GM12872 (cell line): ENCODE measurements at regions not wholly inside any gene's neighbourhood (a gene's known extent, or its start where the extent isn't known, plus 50 kb on each side); places are given as distances from the start of the nearest gene placed in this dataset.

Source experiments
- TF ChIP-seq, protein P1 (sequence below): IDR thresholded peaks from 3 replicates; pipeline ENCODE4 v1.5.1; 2011; ENCODE audit warnings: low read depth, mild to moderate bottlenecking, low read length, moderate library complexity; ENCODE audit not compliant: insufficient read depth

DNA sequence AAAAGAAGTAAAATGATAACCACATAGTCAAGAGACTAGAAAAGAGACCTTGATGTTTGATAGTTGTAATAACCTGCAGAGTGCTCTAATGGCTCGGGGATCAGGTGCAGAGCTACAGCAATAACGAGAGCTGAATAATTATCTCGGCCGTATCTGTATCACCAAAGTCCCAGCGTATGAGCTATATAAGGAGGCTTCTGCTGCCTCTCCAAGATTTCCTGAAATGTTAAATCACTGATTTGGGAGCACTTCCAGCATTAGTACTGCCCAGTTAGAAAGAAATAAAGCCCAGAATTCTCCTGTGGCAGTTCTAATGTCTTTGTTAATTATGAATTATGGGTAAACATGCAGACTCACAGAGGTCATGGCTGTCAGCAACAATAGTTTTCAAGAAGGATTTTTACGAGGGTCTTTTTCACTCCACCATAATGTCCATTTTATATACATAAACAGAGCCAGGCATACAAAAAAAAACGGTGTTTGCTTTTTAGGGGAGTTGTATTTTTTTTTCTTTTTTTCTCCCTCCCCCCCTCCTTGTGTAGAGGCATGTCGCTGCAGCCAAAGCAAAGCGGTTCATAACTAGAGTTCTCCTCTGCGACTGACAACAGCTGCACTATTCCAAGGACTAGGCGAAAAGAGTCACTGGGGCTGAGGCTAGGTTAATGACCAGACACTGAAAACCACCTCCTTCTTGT is 168.3 kb upstream of the VRK2 start:
- TF ChIP-seq, protein P1, sequence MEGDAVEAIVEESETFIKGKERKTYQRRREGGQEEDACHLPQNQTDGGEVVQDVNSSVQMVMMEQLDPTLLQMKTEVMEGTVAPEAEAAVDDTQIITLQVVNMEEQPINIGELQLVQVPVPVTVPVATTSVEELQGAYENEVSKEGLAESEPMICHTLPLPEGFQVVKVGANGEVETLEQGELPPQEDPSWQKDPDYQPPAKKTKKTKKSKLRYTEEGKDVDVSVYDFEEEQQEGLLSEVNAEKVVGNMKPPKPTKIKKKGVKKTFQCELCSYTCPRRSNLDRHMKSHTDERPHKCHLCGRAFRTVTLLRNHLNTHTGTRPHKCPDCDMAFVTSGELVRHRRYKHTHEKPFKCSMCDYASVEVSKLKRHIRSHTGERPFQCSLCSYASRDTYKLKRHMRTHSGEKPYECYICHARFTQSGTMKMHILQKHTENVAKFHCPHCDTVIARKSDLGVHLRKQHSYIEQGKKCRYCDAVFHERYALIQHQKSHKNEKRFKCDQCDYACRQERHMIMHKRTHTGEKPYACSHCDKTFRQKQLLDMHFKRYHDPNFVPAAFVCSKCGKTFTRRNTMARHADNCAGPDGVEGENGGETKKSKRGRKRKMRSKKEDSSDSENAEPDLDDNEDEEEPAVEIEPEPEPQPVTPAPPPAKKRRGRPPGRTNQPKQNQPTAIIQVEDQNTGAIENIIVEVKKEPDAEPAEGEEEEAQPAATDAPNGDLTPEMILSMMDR = no peak

DNA sequence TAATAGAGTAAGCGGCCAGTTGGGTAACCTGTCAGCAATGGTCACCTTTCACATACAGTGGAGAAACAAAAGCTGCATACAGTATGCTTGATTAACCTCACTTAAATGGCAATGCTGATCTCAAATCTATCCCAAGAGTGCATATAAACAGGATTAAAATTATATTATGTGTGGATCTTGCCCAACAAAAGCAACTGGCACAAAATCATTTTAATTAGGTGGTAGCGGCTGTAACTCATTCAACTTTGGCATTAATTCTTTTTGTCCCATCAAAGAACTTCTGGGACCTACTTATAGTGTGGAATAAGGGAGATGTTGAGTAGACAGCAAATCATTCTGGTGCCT is 167.8 kb upstream of the VRK2 start:
- TF ChIP-seq, protein P1 = no peak

DNA sequence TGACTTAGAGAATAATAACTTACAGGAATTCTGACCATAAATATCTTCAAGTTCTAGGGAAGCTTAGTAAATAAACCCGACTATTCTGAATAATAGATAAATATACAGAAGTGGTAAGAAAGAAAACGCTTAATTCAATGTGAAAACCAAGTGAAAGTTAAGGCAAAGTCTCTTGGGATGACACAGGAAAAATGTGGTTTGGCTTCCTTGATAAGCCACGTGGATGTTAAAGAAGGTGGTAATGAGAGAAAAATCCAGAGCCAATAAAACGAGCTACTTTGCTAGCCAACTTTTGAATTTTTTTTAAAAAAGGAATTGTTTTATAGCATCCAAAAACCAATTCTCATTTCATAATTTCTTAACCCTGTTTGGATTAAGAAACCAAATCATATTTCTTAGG is 166.2 kb upstream of the VRK2 start:
- TF ChIP-seq, protein P1 = no peak

DNA sequence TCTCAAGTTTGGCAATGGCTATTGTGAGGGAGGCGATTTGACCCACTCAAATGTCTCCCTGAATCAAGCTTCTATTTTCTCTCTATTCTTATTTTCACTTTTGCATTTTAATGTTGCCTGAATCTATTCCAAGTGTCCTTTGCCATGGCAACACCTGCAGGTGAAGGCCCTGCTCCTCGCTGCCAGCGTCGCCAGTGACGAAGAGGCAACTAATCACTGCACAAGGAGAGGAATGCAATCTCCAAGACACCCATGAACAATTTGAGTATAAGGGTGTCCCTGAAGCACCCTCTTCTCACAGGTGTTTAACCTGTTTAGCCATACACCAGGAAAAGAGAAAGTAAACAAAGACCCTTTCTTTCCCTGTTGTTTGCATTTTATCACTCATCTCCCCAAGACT is 165.6 kb upstream of the VRK2 start:
- TF ChIP-seq, protein P1 = no peak

DNA sequence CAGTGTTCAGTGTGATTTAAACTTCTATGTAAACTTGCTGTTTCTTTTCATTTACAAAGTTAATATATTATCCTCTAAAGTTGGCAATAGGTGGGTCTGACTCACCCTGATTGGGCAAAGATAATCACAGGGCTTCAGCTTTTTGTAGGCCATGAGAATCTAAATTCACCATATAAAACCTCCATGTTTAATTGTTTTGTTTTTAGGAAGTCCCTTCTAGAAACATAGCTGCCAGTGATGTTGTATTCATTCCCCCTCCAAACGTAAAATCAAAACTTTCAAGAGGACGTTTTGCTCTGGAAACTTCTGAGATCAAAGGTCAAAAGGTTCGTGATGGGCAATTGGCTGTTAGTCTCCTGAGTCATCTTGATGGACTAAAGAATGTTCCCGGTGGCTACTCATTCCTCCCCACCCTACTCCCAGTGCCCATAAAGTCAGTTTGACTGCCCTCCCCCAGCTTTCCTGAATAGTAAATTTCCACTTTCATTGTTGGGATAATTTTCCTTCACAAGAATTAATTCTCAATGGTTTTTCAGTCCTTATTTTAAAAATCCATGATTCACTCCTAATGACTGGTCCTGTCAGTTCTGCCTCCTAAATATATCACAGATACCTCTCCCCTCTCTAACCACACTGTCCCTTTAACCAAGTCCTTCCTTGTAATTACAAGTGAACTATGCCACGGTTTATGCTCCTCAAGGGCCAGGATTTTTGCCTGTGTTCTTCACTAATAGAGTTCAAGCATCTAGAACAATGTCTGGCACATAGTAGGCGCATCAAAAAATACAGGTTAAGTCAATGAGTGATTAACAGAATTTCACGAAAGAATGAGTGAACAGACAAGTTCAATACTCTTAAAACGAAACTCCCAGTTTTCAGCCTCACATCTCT is 164.4 kb upstream of the VRK2 start:
- TF ChIP-seq, protein P1 = no peak

DNA sequence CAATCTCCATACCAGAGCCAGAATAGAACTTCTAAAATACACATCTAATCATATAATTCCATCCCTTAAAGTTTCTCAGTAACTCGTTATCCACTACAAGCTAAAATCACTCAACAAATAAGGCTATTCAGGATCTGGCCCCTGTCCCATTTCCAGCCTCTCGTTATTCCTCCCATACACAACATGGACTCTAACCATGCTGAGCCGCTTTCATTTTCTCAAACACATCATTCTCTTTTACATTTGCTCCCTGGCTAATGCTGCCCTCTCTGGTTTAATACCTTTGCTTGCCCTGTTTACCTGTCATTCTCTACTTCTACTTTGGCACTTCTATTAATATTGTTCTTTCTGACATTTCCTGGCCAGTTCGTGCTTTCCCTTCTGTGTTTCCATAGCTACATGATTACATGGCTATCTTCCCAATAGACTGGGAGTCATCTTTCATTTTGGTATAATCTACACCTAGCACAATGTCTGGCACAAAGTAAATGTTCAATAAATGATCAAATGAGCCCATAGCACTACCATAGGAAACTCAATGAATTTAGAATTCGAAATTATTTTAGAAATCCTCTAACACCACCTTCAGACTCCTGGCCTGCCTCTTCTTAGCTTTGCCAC is 163.6 kb upstream of the VRK2 start:
- TF ChIP-seq, protein P1 = no peak

DNA sequence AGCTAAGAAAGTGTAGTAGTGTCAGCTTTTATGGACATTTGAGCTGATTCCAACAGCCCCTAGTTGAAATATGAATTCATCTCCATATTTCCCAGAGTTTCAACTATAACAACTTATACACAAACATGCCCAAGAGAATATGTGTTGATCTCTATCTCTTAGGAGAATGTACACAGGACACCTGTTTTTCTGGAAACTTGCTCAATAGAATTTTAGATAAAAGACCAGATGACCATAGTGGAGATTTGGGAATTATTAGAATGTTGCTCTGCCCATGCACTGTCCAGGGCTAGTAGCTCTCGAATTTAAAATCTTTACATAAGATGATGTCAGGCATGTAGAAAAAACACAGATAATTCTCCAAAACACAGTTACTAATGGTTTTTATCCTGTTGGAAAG is 162.3 kb upstream of the VRK2 start:
- TF ChIP-seq, protein P1 = no peak
